GM12878 (cell line): ENCODE measurements at regions not wholly inside any gene's neighbourhood (a gene's known extent, or its start where the extent isn't known, plus 50 kb on each side); places are given as distances from the start of the nearest gene placed in this dataset.
"Not testable (repeated sequence)": the region's sequence is repeated elsewhere in the genome, so short reads cannot be mapped to it uniquely, and the experiment has no call there.

ENCODE experiments used
- ATAC-seq: fragments of 200-7000 bp; cut with Tn5 transposase; 3 replicates; pipeline ENCODE4 v1.9.1; 2020; ENCODE audit warnings: mild to moderate bottlenecking, moderate library complexity
- BruUV-seq: library from RNA; stranded (reverse); fragments of 400-500 nt; replicated peaks from 2 replicates; lab custom pipeline; 2021; lab: Mats Ljungman, UMichigan
- CTCF ChIA-PET: fragments of 300-600 bp; sonication (Branson Sonifier 250); formaldehyde crosslinking; extraction: SDS; loops from one replicate; lab custom pipeline; 2021; ENCODE audit warnings: inconsistent platforms; lab: Yijun Ruan, JAX
- POLR2A ChIA-PET: fragments of 350-600 bp; formaldehyde crosslinking; extraction: SDS; loops from one replicate; lab custom pipeline; 2021; ENCODE audit warnings: inconsistent platforms; lab: Charles Lee
- RAD21 ChIA-PET: fragments of 300-600 bp; sonication (Branson Sonifier 250); formaldehyde crosslinking; loops from one replicate; lab custom pipeline; 2023; ENCODE audit warnings: antibody characterized with exemption; ENCODE audit not compliant: unreplicated experiment; lab: Charles Lee
- SMC1A ChIA-PET: fragments of 300-600 bp; sonication (Branson Sonifier 250); formaldehyde crosslinking; loops from one replicate; lab custom pipeline; 2023; ENCODE audit not compliant: unreplicated experiment, uncharacterized antibody; lab: Charles Lee
- DNase-seq: peaks from one replicate; pipeline ENCODE4 v3.0.0-alpha.2; 2011; ENCODE audit warnings: low read depth, low spot score
- FAIRE-seq: peaks from 3 replicates; lab custom pipeline; 2011; peaks lifted over from hg19 to GRCh38; lab: Jason Lieb, UNC
- H2AFZ ChIP-seq: 2 replicates; pipeline ENCODE4 v1.6.0; 2011; ENCODE audit warnings: low read depth, low read length, control low read depth; ENCODE audit not compliant: control insufficient read depth
- H3K27ac ChIP-seq: 2 replicates; pipeline ENCODE4 v1.5.1; 2011; ENCODE audit warnings: control low read depth; ENCODE audit not compliant: control insufficient read depth, insufficient read depth
- H3K27me3 ChIP-seq, 2 experiments: replicated peaks in 1 of 2; 2 replicates each; pipeline versions ENCODE4 v1.6.0 to v1.6.1; 2011; ENCODE audit warnings: low read length in 1 of 2; ENCODE audit not compliant: control insufficient read depth in 2 of 2, insufficient read depth in 2 of 2
- H3K36me3 ChIP-seq, 2 experiments: 2 replicates each; pipeline ENCODE4 v1.5.1; 2011; ENCODE audit warnings: low read length in 1 of 2; ENCODE audit not compliant: control insufficient read depth in 2 of 2, insufficient read depth in 2 of 2
- H3K4me1 ChIP-seq: 2 replicates; pipeline ENCODE4 v1.6.1; 2011; ENCODE audit warnings: mild to moderate bottlenecking, low read length, moderate library complexity, mixed read lengths; ENCODE audit not compliant: control insufficient read depth, insufficient read depth
- H3K4me2 ChIP-seq: 2 replicates; pipeline ENCODE4 v1.6.0; 2011; ENCODE audit warnings: control low read depth; ENCODE audit not compliant: control insufficient read depth, insufficient read depth
- H3K4me3 ChIP-seq: fragments of 200-600 bp; sonication (generic); 2 replicates; pipeline ENCODE4 v1.5.1; 2016
- H3K79me2 ChIP-seq: 2 replicates; pipeline ENCODE4 v1.6.0; 2011; ENCODE audit warnings: low read length; ENCODE audit not compliant: control insufficient read depth, insufficient read depth
- H3K9ac ChIP-seq: 2 replicates; pipeline ENCODE4 v1.8.0; 2011; ENCODE audit warnings: low read length, control low read depth, mixed read lengths; ENCODE audit not compliant: control insufficient read depth, insufficient read depth
- H3K9me3 ChIP-seq: replicated peaks from 3 replicates; pipeline ENCODE4 v1.5.1; 2011; ENCODE audit warnings: mild to moderate bottlenecking, low read length; ENCODE audit not compliant: control insufficient read depth, insufficient read depth
- H4K20me1 ChIP-seq: 2 replicates; pipeline ENCODE4 v1.6.0; 2011; ENCODE audit not compliant: control insufficient read depth, insufficient read depth
- BACH1 ChIP-seq: fragments of 450-650 bp; IDR thresholded peaks from 2 replicates; pipeline ENCODE4 v1.6.1; 2017; ENCODE audit warnings: mild to moderate bottlenecking, borderline replicate concordance
- CBX5 ChIP-seq: sonication (generic); IDR thresholded peaks from 2 replicates; pipeline ENCODE4 v1.6.1; 2016; ENCODE audit warnings: low read depth, moderate library complexity, mild to moderate bottlenecking, inconsistent platforms
- CHD2 ChIP-seq: IDR thresholded peaks from 2 replicates; pipeline ENCODE4 v1.6.1; 2011; ENCODE audit warnings: low read depth, low read length, improper control_type of control experiment, borderline replicate concordance
- GABPA ChIP-seq: IDR thresholded peaks from 2 replicates; pipeline ENCODE4 v1.6.1; 2014; ENCODE audit warnings: antibody characterized with exemption, low read depth, mild to moderate bottlenecking, inconsistent platforms
- HDAC2 ChIP-seq: fragments of 200-600 bp; sonication (generic); IDR thresholded peaks from 2 replicates; pipeline ENCODE4 v1.6.1; 2017
- KDM1A ChIP-seq: fragments of 200-600 bp; sonication (generic); IDR thresholded peaks from 2 replicates; pipeline ENCODE4 v1.6.1; 2016; ENCODE audit warnings: borderline replicate concordance
- POLR2AphosphoS5 ChIP-seq: IDR thresholded peaks from 2 replicates; pipeline ENCODE4 v1.6.1; 2011; ENCODE audit warnings: mild to moderate bottlenecking, low read length, inconsistent platforms
- SMAD5 ChIP-seq: IDR thresholded peaks from 2 replicates; pipeline ENCODE4 v1.6.1; 2016; ENCODE audit warnings: antibody characterized with exemption, low read depth
- TCF7 ChIP-seq: IDR thresholded peaks from 2 replicates; pipeline ENCODE4 v1.6.1; 2014; ENCODE audit warnings: antibody characterized with exemption, borderline replicate concordance
- ZNF622 ChIP-seq: fragments of 450-650 bp; IDR thresholded peaks from 2 replicates; pipeline ENCODE4 v1.6.1; 2017; ENCODE audit warnings: mild to moderate bottlenecking, inconsistent platforms
- WGBS: methylation state at CpG from one replicate; pipeline ENCODE4 v1.1.6; 2016; ENCODE audit warnings: low lambda C conversion rate; ENCODE audit not compliant: insufficient replicate concordance, insufficient coverage; ENCODE audit errors: missing lambda C conversion rate; 5-methylcytosine and 5-hydroxymethylcytosine counted together
- in situ Hi-C: fragments of 300-500 bp; cut with MboI; formaldehyde crosslinking; loops from 9 replicates; pipeline ENCODE4 v1.14.3; 2018; ENCODE audit warnings: mixed read lengths
- intact Hi-C: fragments of 100-400 bp; cut with micrococcal nuclease; formaldehyde crosslinking; loops from one replicate; pipeline ENCODE4 v1.14.2; 2022; ENCODE audit not compliant: unreplicated experiment
- TF ChIP-seq, protein P1 (sequence below): fragments of 450-650 bp; IDR thresholded peaks from 2 replicates; pipeline ENCODE4 v1.6.1; 2017; ENCODE audit warnings: mild to moderate bottlenecking, low read depth, inconsistent platforms; ENCODE audit not compliant: poor library complexity, severe bottlenecking
- TF ChIP-seq, protein P2 (sequence below): fragments of 450-650 bp; IDR thresholded peaks from 2 replicates; pipeline ENCODE4 v1.6.1; 2017; ENCODE audit warnings: borderline replicate concordance

DNA sequence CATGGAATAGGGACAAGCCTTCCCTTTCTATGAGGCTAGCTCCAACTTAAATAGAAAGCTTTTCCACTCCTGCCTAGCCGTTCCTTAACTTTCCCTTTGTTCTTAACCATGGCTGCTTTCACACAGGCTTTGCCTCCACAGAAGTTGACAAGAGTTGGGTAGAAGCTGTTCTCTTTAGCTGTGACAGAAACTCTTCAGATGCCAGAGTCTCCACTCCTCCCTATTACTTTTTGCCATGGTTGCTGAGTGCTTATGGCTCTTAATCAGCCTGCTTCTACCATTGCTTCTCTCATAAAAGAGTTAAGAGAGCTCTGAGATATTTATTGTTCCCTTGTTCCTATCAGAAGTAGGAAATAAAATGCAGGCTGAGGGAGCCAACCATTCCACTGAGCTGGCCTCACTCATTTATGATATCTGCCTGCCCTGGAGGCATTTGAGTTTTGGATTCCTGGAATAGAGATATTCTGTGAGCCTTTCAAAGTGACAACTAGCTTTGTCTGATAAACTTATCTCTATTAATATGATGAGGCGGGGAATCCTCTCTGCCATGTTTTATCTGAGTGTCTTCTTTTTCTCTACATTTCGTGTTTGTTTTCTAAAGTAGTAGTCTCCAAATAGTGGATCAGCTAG is 162.6 kb downstream of the DMAC1 start (continued):
- TF ChIP-seq, protein P1, sequence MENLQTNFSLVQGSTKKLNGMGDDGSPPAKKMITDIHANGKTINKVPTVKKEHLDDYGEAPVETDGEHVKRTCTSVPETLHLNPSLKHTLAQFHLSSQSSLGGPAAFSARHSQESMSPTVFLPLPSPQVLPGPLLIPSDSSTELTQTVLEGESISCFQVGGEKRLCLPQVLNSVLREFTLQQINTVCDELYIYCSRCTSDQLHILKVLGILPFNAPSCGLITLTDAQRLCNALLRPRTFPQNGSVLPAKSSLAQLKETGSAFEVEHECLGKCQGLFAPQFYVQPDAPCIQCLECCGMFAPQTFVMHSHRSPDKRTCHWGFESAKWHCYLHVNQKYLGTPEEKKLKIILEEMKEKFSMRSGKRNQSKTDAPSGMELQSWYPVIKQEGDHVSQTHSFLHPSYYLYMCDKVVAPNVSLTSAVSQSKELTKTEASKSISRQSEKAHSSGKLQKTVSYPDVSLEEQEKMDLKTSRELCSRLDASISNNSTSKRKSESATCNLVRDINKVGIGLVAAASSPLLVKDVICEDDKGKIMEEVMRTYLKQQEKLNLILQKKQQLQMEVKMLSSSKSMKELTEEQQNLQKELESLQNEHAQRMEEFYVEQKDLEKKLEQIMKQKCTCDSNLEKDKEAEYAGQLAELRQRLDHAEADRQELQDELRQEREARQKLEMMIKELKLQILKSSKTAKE, result no peak

DNA sequence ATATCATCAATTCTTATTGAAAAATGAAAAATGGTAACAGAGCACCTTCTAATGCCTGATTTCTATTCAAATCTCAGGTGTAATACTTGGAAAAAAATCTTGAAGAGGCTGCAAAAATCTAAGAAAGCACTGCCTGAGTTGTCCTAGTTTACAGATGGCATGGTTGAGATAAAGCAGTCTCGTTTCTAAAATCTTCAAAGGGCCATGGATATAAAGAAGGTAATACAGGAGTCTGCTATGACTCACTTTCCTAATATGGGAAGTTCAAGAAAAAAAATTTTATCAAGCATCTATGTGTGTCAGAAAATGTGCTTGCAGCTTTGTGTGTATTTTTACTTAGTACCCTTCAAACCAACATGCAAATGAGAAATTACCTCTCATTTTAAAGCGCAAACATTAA is 163.3 kb downstream of the DMAC1 start:
- in situ Hi-C loops, result no loop called here
- TF ChIP-seq TCF7 (no peak), CHD2 (no peak), HDAC2 (no peak), ZNF622 (no peak), POLR2AphosphoS5 (no peak), CBX5 (no peak), BACH1 (no peak), SMAD5 (no peak), KDM1A (no peak), GABPA (no peak)
- TF ChIP-seq, protein P2, sequence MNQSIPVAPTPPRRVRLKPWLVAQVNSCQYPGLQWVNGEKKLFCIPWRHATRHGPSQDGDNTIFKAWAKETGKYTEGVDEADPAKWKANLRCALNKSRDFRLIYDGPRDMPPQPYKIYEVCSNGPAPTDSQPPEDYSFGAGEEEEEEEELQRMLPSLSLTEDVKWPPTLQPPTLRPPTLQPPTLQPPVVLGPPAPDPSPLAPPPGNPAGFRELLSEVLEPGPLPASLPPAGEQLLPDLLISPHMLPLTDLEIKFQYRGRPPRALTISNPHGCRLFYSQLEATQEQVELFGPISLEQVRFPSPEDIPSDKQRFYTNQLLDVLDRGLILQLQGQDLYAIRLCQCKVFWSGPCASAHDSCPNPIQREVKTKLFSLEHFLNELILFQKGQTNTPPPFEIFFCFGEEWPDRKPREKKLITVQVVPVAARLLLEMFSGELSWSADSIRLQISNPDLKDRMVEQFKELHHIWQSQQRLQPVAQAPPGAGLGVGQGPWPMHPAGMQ, result no peak
- TF ChIP-seq, all 136 proteins: peak for 0
- H3K27ac ChIP-seq, result no peak overlapping the region
- FAIRE-seq, result no peak
- SMC1A ChIA-PET, result no interaction called here
- POLR2A ChIA-PET, result no interaction called here
- H3K9ac ChIP-seq, result no peak overlapping the region
- no peak for ATAC-seq
- no peaks in the 10 kb centered on the region for H3K4me1 ChIP-seq
- WGBS, result 47% methylated on average over 2 of the region's 2 CpGs
- intact Hi-C loops, result no loop called here
- H3K9me3 ChIP-seq, result no peaks in the 10 kb centered on the region
- RAD21 ChIA-PET, result no interaction called here
- no peaks in the 10 kb centered on the region for H3K36me3 ChIP-seq
- H3K4me3 ChIP-seq, result no peak overlapping the region
- DNase-seq, result no peak
- no peaks in the 10 kb centered on the region for H4K20me1 ChIP-seq
- H3K4me2 ChIP-seq, result no peak overlapping the region
- BruUV-seq, result no TSS peak
- H3K27me3 ChIP-seq, result no peaks in the 10 kb centered on the region
- H2AFZ ChIP-seq, result no peak overlapping the region
- no peaks in the 10 kb centered on the region for H3K79me2 ChIP-seq
- CTCF ChIA-PET, result no interaction called here

DNA sequence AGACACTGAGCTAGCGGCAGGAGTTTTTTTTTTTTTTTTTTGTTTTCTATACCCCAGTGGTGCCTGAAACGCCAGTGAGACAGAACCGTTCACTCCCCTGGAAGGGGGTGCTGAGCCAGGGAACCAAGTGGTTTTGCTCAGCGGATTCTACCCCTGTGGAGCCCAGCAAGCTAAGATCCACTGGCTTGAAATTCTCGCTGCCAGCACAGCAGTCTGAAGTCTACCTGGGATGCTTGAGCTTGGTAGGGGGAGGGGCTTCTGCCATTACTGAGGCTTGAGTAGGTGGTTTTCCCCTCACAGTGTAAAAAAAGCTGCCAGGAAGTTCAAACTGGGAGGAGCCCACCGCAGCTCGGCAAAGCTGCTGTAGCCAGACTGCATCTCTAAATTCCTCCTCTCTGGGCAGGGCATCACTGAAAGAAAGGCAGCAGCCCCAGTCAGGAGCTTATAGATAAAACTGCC is 173.0 kb downstream of the DMAC1 start:
- H4K20me1 ChIP-seq, CTCF ChIA-PET, H3K36me3 ChIP-seq, ATAC-seq, H3K9ac ChIP-seq, H3K4me1 ChIP-seq, DNase-seq, H3K79me2 ChIP-seq, intact Hi-C loops, FAIRE-seq, H3K4me2 ChIP-seq, H3K4me3 ChIP-seq, H3K9me3 ChIP-seq, RAD21 ChIA-PET, H3K27ac ChIP-seq, in situ Hi-C loops, H2AFZ ChIP-seq, SMC1A ChIA-PET, BruUV-seq, H3K27me3 ChIP-seq, POLR2A ChIA-PET: not testable (repeated sequence)
- WGBS, result 0% methylated on average over 4 of the region's 7 CpGs
